NCI-H1417 treated with DMSO at 0.1 percent for 48 hours (cell line): ENCODE measurements at regions not wholly inside any gene's neighbourhood (a gene's known extent, or its start where the extent isn't known, plus 50 kb on each side); places are given as distances from the start of the nearest gene placed in this dataset.

ENCODE experiments used
- DNase-seq: peaks from one replicate; lab custom pipeline; 2025; lab: John Stamatoyannopoulos, UW

DNA sequence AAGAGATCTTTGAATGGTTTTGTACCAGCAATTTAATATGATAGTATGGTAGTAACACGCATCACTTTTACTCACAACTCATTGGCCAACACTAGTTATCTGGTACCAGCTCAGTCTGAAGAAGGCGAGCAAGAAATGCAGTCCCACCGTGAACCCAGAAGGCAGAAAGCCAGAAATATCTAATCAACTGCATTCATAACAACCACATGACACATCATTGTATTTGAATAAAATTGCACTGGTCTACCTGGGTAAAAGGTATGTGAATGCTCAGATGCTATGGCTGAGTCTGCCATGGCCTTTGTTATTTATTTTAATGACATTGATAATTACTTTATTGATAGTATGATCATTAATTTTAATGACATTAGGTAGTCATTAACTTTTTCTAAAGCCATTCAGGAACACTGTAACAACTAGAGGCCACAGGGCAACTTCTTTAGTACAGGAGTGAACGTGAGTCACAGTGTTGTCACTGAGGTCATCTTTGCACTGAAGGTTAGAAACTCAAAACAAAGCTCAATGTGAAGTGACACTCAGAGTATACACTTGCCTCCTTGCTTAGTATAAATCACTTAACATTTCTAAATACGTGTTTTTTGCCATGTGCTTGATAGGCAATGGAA lies 475.6 kb upstream of the TNP1 start:
- no peak for DNase-seq

DNA sequence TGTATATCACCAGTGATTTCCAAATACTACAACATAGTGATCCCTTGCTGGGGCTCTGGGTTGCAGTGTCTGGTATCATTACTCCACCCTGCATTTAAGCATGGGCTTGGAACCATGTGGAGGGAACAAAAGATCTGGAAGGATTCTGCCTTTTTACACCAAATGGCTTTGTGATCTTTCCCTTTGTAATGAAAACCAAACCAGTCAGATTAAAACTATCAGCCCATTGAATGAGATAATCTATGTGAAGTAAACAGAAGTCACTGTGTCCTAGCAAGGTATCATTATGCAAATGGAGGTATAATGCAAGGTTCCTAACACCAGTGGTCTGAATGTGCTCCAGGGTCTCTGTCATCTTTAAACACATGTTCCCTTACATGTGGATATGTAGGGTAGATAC lies 474.7 kb upstream of the TNP1 start:
- no peak for DNase-seq

DNA sequence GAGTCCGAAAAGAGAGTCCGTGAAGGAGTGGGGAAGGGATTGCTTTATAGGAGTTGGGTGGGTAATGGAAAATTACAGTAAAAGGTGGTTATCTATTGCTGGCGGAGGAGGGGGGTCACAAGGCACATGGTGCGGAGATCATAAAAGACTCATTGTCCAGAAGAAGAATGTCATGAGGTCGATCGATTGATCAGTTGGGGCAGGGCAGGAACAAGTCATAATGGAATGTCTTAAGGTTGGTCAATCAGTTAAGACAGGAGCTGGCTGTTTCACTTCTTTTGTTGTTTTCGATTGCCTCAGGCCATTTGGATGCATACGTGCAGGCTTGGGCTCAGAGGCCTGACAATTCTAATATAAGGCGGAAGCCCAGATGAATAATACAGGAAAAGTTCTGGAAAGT lies 473.0 kb upstream of the TNP1 start:
- DNase-seq: no peak

DNA sequence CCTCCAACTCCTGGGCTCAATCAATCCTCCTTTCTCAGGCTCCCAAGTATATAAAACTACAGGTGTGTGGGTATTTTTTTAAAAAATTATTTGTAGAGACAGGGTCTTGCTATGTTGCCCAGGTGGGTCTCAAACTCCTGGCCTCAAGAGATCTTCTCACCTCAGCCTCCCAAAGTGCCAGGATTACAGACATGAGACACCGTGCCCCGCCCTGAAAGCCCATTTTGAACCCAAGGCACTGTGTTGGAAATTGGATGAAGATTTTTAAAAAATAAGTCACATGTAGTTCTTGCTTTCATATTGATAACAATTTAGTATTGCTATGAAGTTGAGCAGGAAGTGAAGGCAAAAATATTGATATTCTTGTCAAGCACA lies 472.5 kb upstream of the TNP1 start:
- no peak for DNase-seq

DNA sequence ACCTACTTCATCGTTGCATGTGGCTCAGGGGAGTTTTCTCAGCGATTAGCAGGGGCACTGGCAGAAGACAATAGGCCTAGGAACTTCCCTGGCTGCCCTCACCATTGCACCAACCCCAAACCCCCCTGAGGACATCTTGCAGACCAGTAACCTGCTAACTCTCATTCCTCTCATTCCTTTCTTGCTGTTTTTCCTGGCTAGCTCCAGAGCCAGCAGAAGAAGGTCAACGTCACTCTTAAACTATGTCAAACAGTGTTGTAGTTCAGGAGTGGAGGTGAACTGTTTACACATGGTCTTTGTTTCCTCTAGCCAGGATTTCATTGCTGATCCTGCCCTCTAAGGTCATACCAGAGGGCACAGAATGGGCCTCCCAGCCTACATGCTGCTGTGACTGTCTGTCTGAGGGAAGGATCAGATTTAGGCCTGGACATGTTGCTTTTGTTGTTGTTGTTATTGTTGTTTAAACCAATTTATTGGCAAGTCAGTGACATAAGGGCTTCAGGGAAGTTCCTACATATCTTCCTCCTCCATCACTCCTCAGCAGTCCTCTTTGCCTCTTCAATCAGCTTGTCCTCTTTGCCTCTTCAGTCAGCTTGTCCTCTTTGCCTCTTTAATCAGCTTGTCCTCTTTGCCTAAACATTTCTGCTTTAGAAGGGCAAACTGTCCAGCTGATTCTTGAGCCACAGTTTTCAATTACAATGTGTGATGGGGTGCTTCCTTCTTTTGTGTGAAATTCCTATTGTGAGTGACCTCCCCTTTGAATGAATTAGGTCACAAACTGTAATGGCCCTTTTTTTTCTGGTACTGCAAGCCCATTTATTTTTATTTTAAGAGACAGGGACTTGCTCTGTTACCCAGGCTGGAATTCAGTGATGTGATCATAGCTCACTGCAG lies 471.9 kb upstream of the TNP1 start:
- DNase-seq: no peak

DNA sequence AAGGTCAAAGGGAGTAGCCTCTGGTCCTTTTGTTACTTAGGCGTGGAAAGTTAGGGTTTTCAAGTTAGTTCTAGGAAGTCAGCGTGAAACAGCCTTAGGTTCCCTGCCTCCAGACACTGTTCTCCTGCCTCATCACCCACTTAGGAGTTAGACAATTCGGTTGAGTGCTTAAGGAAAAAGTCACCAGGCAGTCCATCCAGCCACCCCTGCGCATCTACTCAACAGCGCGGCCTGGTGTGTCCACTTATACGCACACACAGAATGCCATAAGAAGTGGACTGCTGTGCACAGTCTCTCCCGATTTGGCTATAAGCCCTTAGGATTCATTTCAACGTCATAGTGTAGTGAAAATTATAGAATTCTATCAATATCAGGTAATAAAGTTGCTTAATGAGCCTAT lies 470.8 kb upstream of the TNP1 start:
- no peak for DNase-seq

DNA sequence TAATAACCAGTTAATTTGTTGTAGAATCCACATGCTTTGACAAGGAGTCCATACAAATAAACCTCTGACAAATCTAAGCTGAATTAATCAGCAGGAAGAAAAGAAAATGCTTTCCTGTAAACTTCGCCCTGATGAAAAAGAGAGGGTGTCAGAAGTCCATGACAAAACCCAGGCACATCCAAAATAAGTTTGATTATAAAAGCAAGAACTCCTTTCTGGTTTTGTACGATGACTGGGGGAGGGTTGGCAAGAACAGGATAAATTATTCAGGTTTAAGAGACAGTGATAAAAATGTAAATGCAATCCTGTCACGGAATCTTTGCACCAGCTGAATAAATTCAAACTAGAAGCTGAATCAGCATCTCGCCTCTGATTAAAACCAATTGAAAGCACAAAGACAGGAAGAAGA lies 469.2 kb upstream of the TNP1 start:
- no peak for DNase-seq

DNA sequence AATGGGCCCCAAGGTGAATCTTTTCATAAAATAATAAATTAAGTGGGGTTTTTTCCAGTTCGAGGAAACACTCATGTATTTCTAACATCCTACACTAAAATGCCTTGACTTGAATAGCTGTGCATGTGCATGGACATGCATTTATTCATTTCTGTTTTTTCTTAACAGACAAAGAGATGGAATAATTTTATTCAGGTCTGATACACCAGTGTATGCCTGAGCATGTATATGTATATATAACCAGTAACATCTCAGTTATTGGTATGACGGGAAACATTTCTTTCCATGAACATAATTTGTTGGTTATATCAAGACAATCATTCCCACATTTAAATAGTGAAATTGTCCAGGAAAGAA lies 468.7 kb upstream of the TNP1 start:
- no peak for DNase-seq

DNA sequence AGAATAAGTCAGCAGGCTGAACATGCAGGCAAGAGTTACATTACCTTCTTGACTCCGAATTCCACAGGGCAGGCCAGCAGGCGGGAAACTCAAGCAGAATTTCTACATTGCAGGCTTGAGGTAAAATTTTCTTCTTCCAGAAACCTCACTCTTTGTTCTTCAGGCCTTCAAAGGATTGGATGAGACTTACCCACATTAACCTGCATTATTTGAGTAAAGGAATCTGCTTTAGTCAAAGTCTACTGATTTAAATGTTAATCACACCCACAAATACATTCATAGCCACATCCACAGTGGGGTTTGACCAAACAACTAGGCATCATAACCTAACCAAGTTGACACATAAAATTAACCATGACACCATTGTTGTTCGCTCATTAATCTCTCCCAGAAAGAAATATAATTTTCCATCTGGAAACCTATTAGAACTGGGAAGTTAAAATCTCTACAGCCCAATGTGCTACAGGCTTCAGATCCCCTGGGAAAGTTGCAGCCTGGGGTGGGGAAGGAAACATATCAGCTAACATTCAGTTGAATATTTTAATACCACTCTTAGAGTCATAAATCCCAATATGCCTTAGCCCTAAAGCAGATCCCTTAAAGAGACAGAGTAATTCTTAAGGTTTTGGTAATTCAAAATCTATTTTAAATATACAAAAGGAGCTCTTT lies 468.2 kb upstream of the TNP1 start:
- no peak for DNase-seq

DNA sequence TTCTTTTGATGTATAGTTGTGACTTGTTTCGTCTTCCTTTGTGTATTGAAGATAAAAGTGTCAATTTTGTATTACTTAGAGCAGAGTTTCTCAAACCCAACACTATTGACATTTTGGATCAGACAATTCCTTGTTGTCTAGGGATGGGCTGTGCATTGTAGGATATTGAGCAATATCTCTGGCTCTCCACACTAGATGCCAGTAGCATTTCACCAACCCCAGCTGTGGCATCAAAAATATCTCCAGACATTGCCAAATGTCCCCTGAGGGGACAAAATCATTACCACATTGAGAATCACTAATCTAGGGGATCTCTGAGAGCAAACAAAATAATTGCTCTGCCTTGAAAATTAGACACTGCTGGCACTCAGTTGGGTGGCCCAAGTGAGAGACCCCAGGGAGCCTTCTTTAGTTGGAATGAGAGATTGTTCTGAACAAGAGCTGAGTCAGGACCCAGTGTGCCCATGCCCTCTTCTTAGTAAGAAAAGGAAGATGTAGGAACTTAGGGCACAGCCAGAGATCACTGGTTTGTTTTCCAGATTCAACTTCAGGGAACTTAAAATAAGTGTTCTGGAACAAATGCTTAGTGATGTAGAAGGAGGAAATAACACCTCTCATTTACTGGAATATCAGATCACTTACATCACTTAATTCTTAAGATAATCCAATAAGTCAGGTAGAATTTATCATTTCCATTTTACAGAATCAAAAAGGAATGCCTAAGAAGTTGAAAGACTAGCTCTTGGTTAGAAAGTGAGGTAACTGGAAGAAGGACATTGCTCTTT lies 466.6 kb upstream of the TNP1 start:
- DNase-seq: no peak

DNA sequence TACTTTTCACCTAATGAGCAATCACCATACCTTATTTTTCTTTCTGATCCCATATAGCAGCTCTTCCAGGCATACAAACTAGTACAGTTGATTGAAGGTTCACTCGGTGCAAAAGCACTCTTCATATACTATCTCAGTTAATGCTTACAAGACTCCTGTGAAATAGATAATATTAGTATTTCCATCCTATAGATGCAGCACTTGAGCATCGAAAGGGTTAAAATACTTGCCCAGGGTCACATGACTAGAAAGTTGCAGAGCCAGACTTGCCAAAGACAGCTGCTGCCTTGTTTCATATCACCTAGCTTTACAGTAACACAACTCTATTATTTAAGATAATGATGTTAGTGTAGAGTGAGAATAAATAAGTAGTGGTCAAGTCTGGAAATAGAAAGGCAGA lies 466.0 kb upstream of the TNP1 start:
- DNase-seq: no peak

DNA sequence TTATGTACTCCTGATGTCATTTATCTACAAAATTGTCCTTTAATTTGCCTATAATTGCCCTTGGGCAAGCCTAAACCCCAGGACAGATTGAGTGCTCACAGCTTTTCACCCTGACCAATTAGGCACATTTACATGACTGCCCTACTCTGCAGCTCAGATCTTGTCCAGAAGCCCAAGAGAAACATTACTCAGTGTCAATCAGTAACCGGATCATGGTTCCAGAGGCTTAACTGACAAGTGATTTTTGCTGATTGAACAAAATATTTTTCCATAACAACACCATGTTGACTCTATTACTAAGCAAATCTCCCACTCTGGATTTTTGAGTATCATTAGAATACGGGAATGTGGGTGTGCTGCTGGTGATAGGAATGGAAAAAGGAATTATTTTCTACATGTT lies 465.4 kb upstream of the TNP1 start:
- peak; percentile 43 for DNase-seq

DNA sequence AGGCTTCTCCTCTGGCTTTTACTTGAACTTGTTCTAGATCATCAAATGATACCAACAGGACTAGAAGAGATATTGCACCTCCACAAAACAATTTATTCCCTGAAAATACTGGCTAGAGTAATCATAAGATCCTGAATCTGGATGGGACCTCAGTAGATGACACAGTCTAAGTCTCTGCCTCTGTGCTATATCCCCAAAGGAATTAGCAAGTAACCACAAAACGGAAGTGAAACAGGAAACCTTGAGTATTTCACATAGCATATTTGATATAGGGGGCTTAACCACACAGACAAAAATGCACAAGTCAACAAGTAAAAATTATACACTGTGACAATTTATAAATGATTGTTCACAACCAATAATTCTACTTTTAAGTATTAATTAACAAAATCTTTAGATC lies 456.9 kb upstream of the TNP1 start:
- DNase-seq: no peak

DNA sequence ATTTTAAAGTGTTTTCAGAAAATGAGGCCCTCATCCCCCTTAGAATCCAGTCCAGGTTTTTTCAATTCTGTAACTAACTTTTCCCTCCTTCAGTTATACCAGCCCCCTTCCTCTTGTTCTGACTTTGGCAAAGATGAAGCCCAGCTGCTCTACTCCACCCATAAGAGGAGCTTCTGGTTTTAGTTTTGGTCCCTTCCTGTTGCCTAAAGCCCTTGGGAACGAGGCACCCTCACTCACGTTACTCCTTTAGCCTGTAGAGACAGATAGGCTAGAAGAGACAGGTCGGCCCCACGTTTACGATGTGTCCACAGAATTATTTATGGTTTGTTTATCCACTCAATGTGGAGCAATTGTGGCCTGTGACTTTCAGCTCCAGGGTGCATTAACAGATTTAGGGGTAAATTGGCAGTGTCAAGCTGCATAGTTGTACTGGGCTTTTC lies 454.2 kb upstream of the TNP1 start:
- DNase-seq: peak; percentile 62

DNA sequence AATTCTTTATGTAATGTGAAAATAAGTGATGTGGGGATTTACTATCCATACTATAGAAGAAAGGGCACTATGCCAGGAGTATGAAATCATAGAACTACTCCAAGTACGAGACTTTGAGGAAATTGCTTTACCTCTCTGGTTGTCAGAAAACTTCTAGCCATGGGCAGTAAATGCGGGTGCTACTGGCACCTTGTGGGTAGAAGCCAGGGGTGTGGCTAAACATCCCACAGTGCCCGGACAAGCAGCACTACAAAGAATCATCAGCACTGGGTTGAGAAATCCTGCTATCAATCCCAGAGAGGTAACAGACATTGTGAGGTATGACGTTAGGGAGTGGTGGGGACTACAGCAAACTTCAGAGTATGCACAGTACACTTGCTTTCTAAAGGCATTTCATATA lies 453.5 kb upstream of the TNP1 start:
- no peak for DNase-seq

DNA sequence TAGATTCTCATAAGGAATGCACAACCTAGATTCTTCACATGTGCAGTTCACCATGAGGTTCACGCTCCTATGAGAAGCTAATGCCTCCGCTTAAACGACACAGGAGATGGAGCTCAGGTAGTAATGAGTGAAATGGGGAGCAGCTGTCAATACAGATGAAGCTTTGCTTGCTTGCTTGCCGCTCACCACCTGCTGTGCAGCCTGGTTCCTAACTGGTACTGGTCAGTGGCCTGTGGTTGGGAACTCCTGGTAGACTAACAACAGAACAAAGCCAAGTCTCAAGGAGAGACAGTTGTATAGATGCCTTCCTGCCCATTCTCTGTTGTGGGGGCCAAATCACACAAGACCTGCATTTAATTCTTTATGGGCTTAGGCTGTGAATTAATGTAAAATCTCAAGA lies 449.2 kb upstream of the TNP1 start:
- no peak for DNase-seq

DNA sequence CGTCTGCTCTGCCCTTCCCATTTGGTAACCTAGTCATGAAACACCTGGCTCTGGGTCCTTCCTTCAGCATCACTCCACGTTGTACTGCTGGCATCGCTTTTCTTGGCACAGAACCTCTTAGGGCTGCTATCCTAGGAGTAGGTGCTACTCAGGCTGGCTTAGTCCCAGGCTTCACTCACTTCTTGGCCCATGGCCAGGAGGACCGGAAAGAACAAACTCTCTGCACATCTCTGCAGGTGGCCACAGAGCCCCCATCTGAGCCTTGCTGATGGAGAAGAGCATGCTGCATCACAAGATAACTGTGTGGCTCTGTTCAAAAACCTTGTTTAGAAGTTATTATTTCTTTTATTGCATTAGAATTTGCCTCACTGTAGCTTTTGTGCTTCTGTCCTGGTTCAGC lies 447.2 kb upstream of the TNP1 start:
- DNase-seq: no peak

DNA sequence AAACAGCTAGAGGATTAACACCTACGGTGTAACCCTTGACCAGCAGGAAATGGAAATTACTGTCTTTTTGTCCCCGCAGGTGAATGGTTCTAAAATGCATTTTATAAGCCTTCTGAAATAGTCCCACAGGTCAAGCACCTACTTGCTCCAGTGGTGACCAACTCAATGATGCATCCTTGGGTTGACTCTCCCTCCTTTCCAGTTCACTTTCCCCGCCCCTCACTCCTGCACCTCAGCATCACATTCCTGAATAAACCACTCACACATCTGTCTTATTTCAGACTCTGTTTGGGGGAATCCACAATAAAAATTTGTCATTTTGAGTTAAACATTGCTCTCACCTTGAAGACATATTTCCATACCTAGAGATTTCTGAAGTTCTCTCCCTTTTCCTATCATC lies 446.0 kb upstream of the TNP1 start:
- DNase-seq: no peak

DNA sequence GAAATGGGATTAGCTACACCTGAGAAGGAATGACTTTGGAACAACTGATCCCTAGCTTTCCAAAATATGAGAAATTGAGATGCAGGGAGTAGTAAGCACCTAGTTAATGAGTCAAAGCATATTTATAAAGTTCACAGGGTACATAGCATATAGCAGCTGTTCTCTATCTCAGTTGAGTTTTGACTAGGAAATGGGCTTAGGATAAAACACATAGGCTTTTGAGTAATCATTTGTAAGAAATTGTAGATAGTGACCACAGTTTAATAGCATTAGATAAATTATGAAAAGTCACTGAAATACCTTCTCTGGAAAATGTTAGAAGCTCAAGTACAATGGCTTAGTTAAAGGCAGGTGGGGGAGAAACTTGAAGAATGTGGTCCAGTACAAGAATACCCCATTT lies 444.7 kb upstream of the TNP1 start:
- no peak for DNase-seq

DNA sequence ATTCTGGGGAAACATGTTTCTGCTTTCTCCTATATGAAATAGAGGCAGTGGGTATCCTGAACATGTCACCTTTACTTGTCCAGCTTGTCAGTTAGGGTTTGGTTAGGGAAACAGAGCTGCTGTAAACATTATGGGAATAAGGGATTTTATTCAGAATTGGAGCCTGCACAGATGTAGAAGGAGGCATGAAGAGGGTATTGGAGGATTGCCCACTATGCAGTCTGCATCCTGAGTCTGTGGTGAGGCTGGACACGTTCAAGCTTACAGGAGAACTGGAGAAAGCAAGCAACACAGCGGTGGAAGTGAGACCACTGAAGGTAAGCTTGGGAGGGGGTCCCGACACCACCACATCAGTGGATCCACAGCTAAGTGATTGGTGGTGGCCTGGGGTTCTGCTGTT lies 443.0 kb upstream of the TNP1 start:
- DNase-seq: no peak

DNA sequence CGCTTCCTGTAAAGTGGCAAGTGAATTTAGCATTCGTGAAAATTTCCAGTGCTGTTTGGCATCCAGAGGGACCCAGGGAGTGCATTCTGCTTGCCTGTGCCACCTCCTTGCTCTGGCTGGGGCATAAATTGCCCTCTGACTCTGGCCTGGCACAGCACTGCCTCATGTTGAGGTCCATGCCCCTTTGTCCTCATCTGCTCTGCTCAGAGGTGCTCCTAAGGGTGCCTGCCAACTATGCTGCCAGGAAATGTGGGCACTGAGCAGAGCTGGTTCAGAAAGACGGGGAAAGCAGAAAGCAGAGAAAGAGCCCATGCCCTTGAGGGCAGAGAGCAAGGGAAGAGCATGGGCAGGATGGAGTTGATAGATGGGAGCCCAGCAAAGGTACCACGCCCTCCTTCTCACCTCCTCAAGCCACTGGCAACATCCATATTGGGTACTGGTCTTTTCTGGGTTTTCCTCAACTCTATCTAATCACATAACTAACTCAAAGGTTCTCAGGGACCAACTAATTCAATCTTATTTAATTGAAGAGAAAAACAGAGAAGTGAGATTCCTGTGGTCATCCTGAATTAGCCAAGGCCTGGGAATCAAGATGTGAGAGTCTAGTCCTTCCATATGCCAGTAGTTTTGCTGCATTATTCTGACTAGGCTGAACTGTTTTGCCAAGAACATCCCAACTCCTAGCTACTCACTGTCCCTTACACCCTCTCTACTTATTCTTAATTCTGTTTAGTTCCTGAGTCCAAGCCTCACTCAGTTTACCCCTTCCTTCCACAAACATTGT lies 441.5 kb upstream of the TNP1 start:
- no peak for DNase-seq

DNA sequence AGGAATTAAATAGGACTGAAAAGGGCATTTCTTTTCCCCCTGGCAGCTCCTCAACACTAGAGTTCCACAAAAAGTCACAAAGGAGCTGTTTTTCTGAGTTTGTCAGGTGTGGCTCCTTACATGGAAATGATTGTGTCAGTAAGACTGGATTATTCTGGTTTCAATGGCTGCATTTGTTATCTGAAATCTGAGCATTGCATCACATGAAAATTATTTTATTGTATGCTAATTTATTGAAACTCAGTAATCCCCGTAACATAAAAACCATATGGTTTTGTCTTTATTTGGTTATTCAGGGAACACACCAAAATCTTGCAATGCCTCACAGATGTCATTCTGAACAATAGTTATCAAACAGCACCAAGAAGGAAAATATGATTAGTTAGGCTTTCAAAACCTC lies 439.7 kb upstream of the TNP1 start:
- DNase-seq: no peak
